GM21737 (cell line): ENCODE measurements at regions not wholly inside any gene's neighbourhood (a gene's known extent, or its start where the extent isn't known, plus 50 kb on each side); places are given as distances from the start of the nearest gene placed in this dataset.
A peak's percentile ranks its signal among the peaks of the same experiment; 100 is the strongest.
"Not testable (repeated sequence)": the region's sequence is repeated elsewhere in the genome, so short reads cannot be mapped to it uniquely, and the experiment has no call there.

Experiments used
- ATAC-seq: cut with Tn5 transposase; IDR thresholded peaks from one replicate; pipeline ENCODE4 v1.9.1; 2021; ENCODE audit warnings: mild to moderate bottlenecking, moderate library complexity; ENCODE audit not compliant: unreplicated experiment

GRCh38 chr6:67458265-67458664 is 1176.8 kb upstream of the ADGRB3 start:
- no peak for ATAC-seq

DNA sequence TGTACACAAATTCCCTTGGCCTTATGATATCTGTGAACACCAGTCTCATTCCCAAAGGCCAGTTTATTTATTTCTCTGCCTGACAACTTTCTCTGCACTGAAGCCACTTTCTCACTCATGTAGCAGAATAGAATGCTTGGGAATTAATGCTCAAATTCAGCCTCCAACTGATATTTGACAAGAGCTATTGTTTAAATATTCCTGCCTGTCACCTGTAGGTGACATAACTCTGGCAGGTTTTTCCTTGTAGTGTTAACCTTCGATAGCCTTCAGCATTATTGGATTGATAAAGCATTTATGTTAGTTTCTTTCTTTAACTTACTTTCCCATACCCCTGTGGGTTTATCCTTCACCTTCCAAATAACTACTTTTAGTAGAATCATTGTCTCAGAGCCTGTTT is 1183.2 kb upstream of the ADGRB3 start:
- no peak for ATAC-seq

- peak; percentile 76 for ATAC-seq
These were observed 1184.4 kb upstream of the ADGRB3 start for GRCh38 chr6:67450641-67451040.

DNA sequence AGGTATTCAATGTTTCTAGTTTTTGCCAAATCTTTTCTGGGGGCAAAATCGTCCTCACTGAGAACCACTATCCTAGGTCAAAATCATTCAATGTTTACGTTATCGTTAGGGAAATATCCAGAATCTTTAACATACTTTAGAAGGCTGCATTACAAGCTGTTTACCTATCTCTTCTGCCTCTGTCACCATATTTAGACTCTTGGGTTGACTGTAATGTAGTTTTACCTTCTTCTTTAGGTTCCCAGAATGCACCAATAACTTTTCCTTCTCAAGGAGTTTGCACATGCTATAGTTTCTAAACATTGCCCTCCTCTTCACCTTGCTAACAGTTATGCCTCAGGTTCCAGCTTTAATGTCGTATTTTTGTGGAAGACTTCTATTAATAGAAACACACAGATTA is 1185.5 kb upstream of the ADGRB3 start:
- ATAC-seq, result no peak

DNA sequence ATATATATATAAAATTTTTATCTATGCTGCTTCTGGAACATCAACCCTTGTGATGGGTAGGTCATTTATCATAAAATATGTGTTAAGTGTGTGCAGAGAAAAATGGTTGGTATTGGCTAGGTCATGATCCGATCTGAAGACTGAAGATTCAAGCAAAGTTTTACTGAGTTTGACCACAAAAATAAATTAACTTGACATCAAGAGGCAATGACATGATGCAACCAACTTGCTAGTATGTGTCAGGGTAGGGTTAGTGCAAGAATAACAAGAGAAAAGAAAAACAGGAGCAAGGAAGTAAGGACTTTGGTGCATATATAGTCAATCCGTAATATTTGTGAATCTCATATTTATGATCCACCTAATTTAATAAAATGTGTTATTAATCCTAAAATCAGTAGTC is 1202.0 kb upstream of the ADGRB3 start:
- ATAC-seq, result no peak

DNA sequence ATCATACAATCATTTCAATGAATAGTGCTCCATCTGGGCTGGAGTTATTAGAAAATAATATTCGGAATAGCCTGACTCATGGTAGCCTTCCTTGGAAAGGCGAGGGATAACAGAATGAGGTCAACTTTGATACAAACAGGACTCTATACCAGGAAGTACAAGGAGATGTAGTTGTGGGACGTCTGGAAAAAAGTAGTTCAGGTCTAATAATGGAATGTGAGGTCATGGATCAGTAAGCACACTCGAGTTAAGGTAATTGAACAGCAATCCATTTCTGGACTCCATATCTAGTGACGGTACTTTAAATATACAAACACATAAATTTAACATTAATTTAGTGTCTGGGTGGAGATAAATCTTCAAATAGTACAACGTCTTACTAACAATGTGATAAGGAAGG is 1204.0 kb upstream of the ADGRB3 start:
- ATAC-seq, result no peak

DNA sequence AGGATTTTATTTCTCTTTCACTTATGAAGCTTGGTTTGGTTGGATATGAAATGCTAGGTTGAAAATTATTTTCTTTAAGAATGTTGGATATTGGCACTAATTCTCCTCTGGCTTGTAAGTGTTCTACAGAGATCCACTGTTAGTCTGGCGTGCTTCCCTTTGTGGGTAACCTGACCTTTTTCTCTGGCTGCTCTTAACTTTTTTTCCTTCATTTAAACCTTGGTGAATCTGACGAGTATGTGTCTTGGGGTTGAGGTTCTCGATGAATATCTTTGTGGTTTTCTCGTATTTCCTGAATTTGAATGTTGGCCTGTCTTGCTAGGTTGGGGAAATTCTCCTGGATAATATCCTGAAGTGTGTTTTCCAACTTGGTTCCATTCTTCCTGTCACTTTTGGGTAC is 1208.4 kb upstream of the ADGRB3 start:
- ATAC-seq, result not testable (repeated sequence)

DNA sequence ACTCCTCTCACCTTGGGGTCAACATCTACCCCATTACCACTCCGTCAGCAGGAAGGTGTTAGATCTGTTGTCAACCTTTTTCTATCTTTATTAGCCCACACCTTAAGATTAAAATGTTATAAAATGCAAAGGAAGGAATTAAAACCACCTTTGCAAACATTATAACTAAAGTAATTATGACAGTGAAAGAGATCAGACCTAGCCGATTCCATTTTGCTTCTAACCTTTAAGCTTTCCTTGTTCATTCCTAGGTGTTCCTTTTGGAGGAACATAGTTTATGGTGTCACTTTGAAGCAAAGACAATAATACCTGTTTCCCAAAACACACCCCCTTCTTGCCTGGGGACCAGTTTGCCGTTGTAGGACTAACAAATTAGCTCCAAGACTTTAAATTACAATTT is 1223.0 kb upstream of the ADGRB3 start:
- ATAC-seq, result no peak

GRCh38 chr6:67411036-67411435 is 1224.0 kb upstream of the ADGRB3 start:
- ATAC-seq, result no peak

GRCh38 chr6:67394254-67394653 is 1240.8 kb upstream of the ADGRB3 start:
- no peak for ATAC-seq

DNA sequence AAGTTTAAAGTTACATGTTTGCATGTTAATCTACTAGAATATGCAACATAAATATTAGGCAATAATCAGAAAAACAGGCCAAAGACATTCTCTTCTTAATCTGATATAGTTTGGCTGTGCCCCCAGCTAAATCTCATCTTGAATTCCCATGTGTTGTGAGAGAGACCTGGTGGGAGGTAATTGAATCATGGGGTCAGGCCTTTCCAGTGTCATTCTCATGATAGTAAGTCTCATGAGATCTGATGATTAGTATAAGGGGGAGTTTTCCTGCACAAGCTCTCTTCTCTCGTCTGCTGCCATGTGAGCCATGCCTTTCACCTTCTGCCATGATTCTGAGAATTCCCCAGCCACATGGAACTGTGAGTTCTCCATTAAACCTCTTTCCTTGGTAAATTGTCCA is 1241.7 kb upstream of the ADGRB3 start:
- no peak for ATAC-seq

DNA sequence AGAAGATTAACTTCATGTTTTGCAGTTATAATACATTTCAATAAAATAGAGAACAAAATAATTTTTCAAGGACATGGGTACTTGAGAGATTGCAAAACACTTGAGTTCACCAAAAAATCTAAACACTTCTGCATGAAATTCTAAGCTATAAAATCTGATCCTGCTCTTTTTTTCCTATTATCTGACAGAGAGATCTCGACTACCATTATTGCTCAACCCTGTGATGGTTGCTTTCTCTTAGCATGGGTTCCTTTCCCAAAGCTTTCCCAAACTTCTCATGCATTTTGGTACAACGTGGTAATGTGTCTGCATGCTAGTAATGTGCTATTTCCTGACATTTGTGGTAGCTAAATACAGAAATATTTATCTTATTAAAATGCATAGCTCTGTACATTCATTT is 1243.1 kb upstream of the ADGRB3 start:
- ATAC-seq, result no peak

GRCh38 chr6:67369679-67370078 is 1265.4 kb upstream of the ADGRB3 start:
- no peak for ATAC-seq

- ATAC-seq, result no peak
These were observed 1272.1 kb upstream of the ADGRB3 start for GRCh38 chr6:67362976-67363375.

DNA sequence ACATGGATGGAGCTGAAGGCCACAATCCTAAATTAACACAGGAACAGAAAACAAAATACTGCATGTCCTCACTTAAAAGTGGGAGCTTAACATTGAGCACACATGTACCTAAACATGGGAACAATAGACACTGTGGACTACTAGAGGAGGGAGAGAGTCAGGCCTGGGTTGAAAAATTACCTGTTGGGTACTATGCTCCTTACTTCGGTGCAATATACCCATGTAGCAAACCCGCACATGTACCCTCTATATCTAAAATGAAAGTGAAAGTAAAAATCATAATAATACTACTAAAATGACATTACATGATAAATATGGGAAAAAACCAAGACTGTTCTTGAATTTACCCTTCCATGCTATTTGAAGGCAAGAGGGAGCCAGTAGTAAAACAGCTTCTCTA is 1273.8 kb upstream of the ADGRB3 start:
- no peak for ATAC-seq

- no peak for ATAC-seq
These were observed 1276.8 kb upstream of the ADGRB3 start for GRCh38 chr6:67358241-67358640.

GRCh38 chr6:67353861-67354260 is 1281.2 kb upstream of the ADGRB3 start:
- ATAC-seq, result no peak

DNA sequence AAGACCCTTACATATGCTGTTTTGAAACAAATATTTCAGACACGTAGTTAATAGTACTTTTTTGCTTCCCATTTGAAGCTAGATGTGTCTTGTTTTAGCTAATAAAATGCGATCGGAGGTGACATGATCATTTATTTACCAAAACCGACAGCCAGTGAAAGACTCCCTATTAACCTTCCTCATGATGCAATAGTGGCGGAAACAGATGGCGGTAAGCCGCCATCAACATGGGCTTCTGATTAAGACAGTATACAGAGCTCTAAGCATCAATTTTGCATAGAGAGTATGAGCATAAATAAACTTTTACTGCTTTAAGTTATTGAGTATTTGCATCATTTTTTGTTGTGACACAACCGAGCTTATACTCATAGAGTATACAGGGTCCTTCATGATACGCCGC is 1282.4 kb upstream of the ADGRB3 start:
- no peak for ATAC-seq

DNA sequence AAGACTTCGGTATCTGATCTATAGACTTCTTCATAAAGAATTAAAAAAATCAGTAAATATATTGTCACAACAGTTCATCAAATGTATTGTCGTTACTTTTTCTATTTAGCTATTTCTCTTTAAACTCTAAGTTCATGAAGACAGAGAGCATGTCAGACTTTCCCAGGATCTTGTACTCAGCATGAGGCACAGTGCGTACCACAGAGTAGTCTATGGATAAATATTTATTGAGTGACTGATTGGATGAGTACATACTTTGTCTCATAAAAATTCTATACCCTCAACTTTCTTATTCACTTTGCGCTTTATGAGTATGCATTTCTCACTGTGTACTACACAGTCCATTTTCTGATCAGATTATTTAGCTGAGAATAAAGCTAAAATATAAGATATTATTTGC is 1284.4 kb upstream of the ADGRB3 start:
- no peak for ATAC-seq

GRCh38 chr6:67345946-67346345 is 1289.1 kb upstream of the ADGRB3 start:
- ATAC-seq, result no peak

DNA sequence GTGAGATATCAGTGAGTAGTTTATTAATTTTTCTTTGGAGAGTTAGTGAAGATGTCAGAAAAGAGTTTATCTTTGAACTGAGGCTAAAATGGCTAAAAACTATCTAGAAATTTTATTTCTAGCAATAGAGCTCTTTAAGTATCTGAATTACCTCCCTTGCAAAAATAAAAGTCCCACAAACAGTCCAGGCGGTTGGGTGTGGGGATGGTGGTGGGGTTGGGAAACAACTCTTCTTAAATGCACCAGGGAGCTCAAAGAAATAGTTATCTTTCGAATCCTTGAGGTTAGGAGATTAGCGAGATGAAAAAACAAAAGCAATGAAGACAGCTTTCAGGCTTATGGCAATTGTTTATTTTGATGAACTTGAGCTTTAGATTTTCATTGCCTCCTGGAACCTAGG is 1299.1 kb upstream of the ADGRB3 start:
- ATAC-seq, result no peak

DNA sequence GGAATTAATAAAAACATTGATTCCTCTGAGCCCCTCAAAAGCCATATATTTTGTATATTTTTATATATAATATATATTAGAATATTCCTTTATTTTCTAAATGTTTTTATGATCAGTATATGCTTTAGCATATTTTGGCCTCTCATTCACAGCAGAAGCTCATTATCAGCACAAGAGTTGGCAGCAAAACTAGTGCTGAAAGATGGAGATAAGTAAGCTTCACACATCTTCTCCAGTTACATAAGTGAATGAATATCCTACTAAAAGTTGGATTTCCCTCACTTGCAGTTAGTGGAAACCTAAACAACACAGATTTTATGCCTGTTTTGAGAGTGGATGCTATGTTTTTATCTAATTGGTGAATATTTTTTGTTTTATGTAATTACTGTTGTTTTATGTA is 1303.8 kb upstream of the ADGRB3 start:
- no peak for ATAC-seq

DNA sequence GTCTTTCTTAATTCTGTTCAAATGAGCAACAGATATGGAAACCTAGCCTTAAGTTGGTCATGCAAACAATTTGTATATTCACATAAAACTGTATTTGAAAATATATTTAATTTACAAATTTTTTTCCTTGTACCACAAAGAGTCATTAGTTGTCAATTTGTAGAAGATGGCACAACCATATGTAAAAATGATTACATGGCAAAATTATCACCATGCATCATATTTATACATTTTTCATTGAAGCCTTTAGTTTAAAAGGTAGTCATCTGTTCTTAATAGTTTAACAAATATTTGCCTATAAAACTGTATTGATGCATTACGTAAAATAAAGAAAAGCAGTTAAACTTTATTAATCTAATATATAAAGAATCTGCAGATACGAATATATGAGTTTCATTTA is 1306.8 kb upstream of the ADGRB3 start:
- ATAC-seq, result no peak

- ATAC-seq, result no peak
These were observed 1334.5 kb upstream of the ADGRB3 start for GRCh38 chr6:67300430-67301040.
